ENCODE measurements at regions not wholly inside any gene's neighbourhood (a gene's known extent, or its start where the extent isn't known, plus 50 kb on each side); places are given as distances from the start of the nearest gene placed in this dataset.

- TF ChIP-seq CTCF (conservative IDR thresholded peaks at IDR 0.05; ENCODE audit: low read depth, low read length) (no peak), EZH2 (IDR thresholded peaks at IDR 0.05; ENCODE audit: borderline replicate concordance, low read depth, low read length, poor library complexity, severe bottlenecking) (no peak)
Measured at GRCh38 chr4:180550106-180550505, 1693.1 kb upstream of the TENM3 start.
